Left ventricle myocardium superior (tissue), 1 donor: ENCODE measurements at regions not wholly inside any gene's neighbourhood (a gene's known extent, or its start where the extent isn't known, plus 50 kb on each side); places are given as distances from the start of the nearest gene placed in this dataset.

Source experiments
- ATAC-seq: fragments of 200-7000 bp; cut with Tn5 transposase; one replicate; pipeline ENCODE4 v1.9.1; 2020; ENCODE audit warnings: mild to moderate bottlenecking, moderate library complexity
- DNase-seq: peaks from one replicate; pipeline ENCODE4 v3.0.0-alpha.2; 2020
- intact Hi-C: fragments of 100-400 bp; cut with micrococcal nuclease; formaldehyde crosslinking; loops from one replicate; pipeline ENCODE4 v1.11.0; 2022
- donor health status: DM: no; HTN: yes; CAD: no; lungs with severe emphysema.

- no peak for DNase-seq
- no peak for ATAC-seq
- intact Hi-C loops, result no loop called here
Measured at GRCh38 chr13:24066405-24067295, 93.9 kb upstream of the SPATA13 start.

GRCh38 chr13:24068472-24068871 is 92.0 kb upstream of the SPATA13 start:
- intact Hi-C loops, result no loop called here
- ATAC-seq (no peak), DNase-seq (no peak)

GRCh38 chr13:24071016-24071415 is 89.5 kb upstream of the SPATA13 start:
- no peak for DNase-seq
- intact Hi-C loops, result no loop called here
- no peak for ATAC-seq

- DNase-seq (no peak), ATAC-seq (peak; percentile 60)
- intact Hi-C loops, result no loop called here
Measured at GRCh38 chr13:24071423-24072075, 89.0 kb upstream of the SPATA13 start.

GRCh38 chr13:24073657-24074056 is 86.9 kb upstream of the SPATA13 start:
- no peak for ATAC-seq
- no peak for DNase-seq
- intact Hi-C loops, result no loop called here

- intact Hi-C loops, result no loop called here
- DNase-seq (no peak), ATAC-seq (peak; percentile 26)
Measured at GRCh38 chr13:24074678-24075077, 85.8 kb upstream of the SPATA13 start.

- ATAC-seq (no peak), DNase-seq (no peak)
- intact Hi-C loops, result no loop called here
Measured at GRCh38 chr13:24075137-24075975, 85.2 kb upstream of the SPATA13 start.

- intact Hi-C loops, result no loop called here
- DNase-seq (no peak), ATAC-seq (no peak)
Measured at GRCh38 chr13:24076109-24076508, 84.4 kb upstream of the SPATA13 start.

GRCh38 chr13:24076636-24077035 is 83.9 kb upstream of the SPATA13 start:
- DNase-seq (no peak), ATAC-seq (no peak)
- intact Hi-C loops, result no loop called here

GRCh38 chr13:24080134-24080533 is 80.4 kb upstream of the SPATA13 start:
- intact Hi-C loops, result no loop called here
- ATAC-seq (no peak), DNase-seq (no peak)

GRCh38 chr13:24081387-24081786 is 79.1 kb upstream of the SPATA13 start:
- ATAC-seq (no peak), DNase-seq (no peak)
- intact Hi-C loops, result no loop called here

- intact Hi-C loops, result no loop called here
- ATAC-seq, result no peak
- no peak for DNase-seq
Measured at GRCh38 chr13:24083141-24083540, 77.4 kb upstream of the SPATA13 start.

- no peak for ATAC-seq
- intact Hi-C loops, result no loop called here
- DNase-seq, result no peak
Measured at GRCh38 chr13:24083722-24084421, 76.6 kb upstream of the SPATA13 start.

- no peak for DNase-seq
- no peak for ATAC-seq
- intact Hi-C loops, result no loop called here
Measured at GRCh38 chr13:24085662-24086061, 74.9 kb upstream of the SPATA13 start.

- DNase-seq, result no peak
- intact Hi-C loops, result no loop called here
- ATAC-seq, result no peak
Measured at GRCh38 chr13:24086642-24087041, 73.9 kb upstream of the SPATA13 start.

- peak; percentile 66 for ATAC-seq
- DNase-seq, result no peak
- intact Hi-C loops, result no loop called here
Measured at GRCh38 chr13:24087605-24088225, 72.8 kb upstream of the SPATA13 start.

- DNase-seq, result no peak
- intact Hi-C loops, result no loop called here
- ATAC-seq, result no peak
Measured at GRCh38 chr13:24090049-24090448, 70.5 kb upstream of the SPATA13 start.

GRCh38 chr13:24091080-24091479 is 69.4 kb upstream of the SPATA13 start:
- intact Hi-C loops, result no loop called here
- DNase-seq (no peak), ATAC-seq (no peak)

- peak; percentile 54 for ATAC-seq
- intact Hi-C loops, result no loop called here
- no peak for DNase-seq
Measured at GRCh38 chr13:24092108-24092507, 68.4 kb upstream of the SPATA13 start.
